ENCODE measurements at regions not wholly inside any gene's neighbourhood (a gene's known extent, or its start where the extent isn't known, plus 50 kb on each side); places are given as distances from the start of the nearest gene placed in this dataset.
A peak's percentile ranks its signal among the peaks of the same experiment; 100 is the strongest.

- DNase-seq (ENCODE audit: low read depth in 2 of 2): no peak
These were observed 150.4 kb upstream of the RAI14 start for GRCh38 chr5:34505731-34506130.

- DNase-seq (ENCODE audit: low read depth in 2 of 2): no peak
These were observed 148.2 kb upstream of the RAI14 start for GRCh38 chr5:34507933-34508332.

GRCh38 chr5:34509392-34509791 lies 146.7 kb upstream of the RAI14 start:
- no peak for DNase-seq (ENCODE audit: low read depth in 2 of 2)

- no peak for DNase-seq (ENCODE audit: low read depth in 2 of 2)
These were observed 146.1 kb upstream of the RAI14 start for GRCh38 chr5:34510002-34510401.

GRCh38 chr5:34511063-34511462 lies 145.1 kb upstream of the RAI14 start:
- DNase-seq (ENCODE audit: low read depth in 2 of 2): no peak

- no peak for DNase-seq (ENCODE audit: low read depth in 2 of 2)
These were observed 144.6 kb upstream of the RAI14 start for GRCh38 chr5:34511481-34511880.

- DNase-seq (ENCODE audit: low read depth in 2 of 2): no peak
These were observed 144.2 kb upstream of the RAI14 start for GRCh38 chr5:34511915-34512314.

- no peak for DNase-seq (ENCODE audit: low read depth in 2 of 2)
These were observed 140.0 kb upstream of the RAI14 start for GRCh38 chr5:34516166-34516565.

GRCh38 chr5:34516686-34517085 lies 139.4 kb upstream of the RAI14 start:
- DNase-seq (ENCODE audit: low read depth in 2 of 2): no peak

- DNase-seq (ENCODE audit: low read depth in 2 of 2): no peak
These were observed 138.9 kb upstream of the RAI14 start for GRCh38 chr5:34517249-34517648.

GRCh38 chr5:34519489-34520220 lies 136.5 kb upstream of the RAI14 start:
- no peak for DNase-seq (ENCODE audit: low read depth in 2 of 2)

GRCh38 chr5:34521628-34522290 lies 134.4 kb upstream of the RAI14 start:
- no peak for DNase-seq (ENCODE audit: low read depth in 2 of 2)

GRCh38 chr5:34522599-34523386 lies 133.3 kb upstream of the RAI14 start:
- peak; percentile 12 to 20 for DNase-seq (ENCODE audit: low read depth in 2 of 2)

GRCh38 chr5:34523387-34523726 lies 132.8 kb upstream of the RAI14 start:
- no peak for DNase-seq (ENCODE audit: low read depth in 2 of 2)

- no peak for DNase-seq (ENCODE audit: low read depth in 2 of 2)
These were observed 132.0 kb upstream of the RAI14 start for GRCh38 chr5:34524123-34524522.

- DNase-seq (ENCODE audit: low read depth in 2 of 2): no peak
These were observed 130.4 kb upstream of the RAI14 start for GRCh38 chr5:34525761-34526160.

GRCh38 chr5:34526682-34527305 lies 129.3 kb upstream of the RAI14 start:
- DNase-seq (ENCODE audit: low read depth in 2 of 2): no peak

GRCh38 chr5:34529581-34530331 lies 126.4 kb upstream of the RAI14 start:
- no peak for DNase-seq (ENCODE audit: low read depth in 2 of 2)

GRCh38 chr5:34530637-34531036 lies 125.5 kb upstream of the RAI14 start:
- DNase-seq (ENCODE audit: low read depth in 2 of 2): no peak

- DNase-seq (ENCODE audit: low read depth in 2 of 2): no peak
These were observed 124.3 kb upstream of the RAI14 start for GRCh38 chr5:34531751-34532360.

All from stimulated activated CD8-positive, alpha-beta memory T cell treated with anti-CD3 and anti-CD28 coated beads, Interleukin-2, amount 100 ng/mL, for 48 hours (primary cell).